Gastroesophageal sphincter (tissue), 3 donors: ENCODE measurements at regions not wholly inside any gene's neighbourhood (a gene's known extent, or its start where the extent isn't known, plus 50 kb on each side); places are given as distances from the start of the nearest gene placed in this dataset.

Source experiments
- POLR2AphosphoS5 ChIP-seq: sonication (generic); formaldehyde crosslinking; IDR thresholded peaks from one replicate; pipeline ENCODE4 v1.6.1; 2017; ENCODE audit warnings: antibody characterized with exemption
- TF ChIP-seq, protein P1 (sequence below), 4 experiments: fragments of 200-600 bp in 2 of 4; fragments of 450-650 bp in 2 of 4; sonication (generic) in 1 of 4; IDR thresholded peaks; one replicate each; pipeline ENCODE4 v1.5.1; 2017 to 2019; ENCODE audit warnings: antibody characterized with exemption in 4 of 4, mild to moderate bottlenecking in 2 of 4, moderate library complexity in 2 of 4

DNA sequence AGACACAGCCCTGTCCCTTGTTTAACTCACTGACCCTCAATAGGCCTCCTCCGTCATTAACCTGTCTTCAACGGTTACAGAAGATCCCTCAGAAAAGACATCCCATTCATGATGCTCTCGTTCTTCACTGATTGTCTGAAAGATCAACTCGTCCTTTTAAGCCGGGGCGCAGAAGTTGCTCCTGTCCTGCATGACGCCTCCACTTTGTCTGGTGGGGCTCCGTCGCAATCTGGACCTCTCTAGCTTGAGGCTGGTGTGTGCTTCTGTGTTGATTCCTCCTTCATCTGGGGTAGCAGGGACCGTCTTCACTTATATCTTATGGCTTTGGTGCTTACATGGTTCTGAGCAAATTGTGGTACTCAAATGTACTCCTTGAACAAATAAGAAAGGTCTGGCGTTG lies 766.0 kb upstream of the PCDH9 start:
- TF ChIP-seq, protein P1, sequence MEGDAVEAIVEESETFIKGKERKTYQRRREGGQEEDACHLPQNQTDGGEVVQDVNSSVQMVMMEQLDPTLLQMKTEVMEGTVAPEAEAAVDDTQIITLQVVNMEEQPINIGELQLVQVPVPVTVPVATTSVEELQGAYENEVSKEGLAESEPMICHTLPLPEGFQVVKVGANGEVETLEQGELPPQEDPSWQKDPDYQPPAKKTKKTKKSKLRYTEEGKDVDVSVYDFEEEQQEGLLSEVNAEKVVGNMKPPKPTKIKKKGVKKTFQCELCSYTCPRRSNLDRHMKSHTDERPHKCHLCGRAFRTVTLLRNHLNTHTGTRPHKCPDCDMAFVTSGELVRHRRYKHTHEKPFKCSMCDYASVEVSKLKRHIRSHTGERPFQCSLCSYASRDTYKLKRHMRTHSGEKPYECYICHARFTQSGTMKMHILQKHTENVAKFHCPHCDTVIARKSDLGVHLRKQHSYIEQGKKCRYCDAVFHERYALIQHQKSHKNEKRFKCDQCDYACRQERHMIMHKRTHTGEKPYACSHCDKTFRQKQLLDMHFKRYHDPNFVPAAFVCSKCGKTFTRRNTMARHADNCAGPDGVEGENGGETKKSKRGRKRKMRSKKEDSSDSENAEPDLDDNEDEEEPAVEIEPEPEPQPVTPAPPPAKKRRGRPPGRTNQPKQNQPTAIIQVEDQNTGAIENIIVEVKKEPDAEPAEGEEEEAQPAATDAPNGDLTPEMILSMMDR (IDR thresholded peaks at IDR 0.05), result no peak
- no peak for TF ChIP-seq POLR2AphosphoS5
